AG09309 (cell line): ENCODE measurements at regions not wholly inside any gene's neighbourhood (a gene's known extent, or its start where the extent isn't known, plus 50 kb on each side); places are given as distances from the start of the nearest gene placed in this dataset.
A peak's percentile ranks its signal among the peaks of the same experiment; 100 is the strongest.

Source experiments
- DNase-seq: peaks from one replicate; pipeline ENCODE4 v3.0.0-alpha.2; 2010; ENCODE audit warnings: low read depth
- H3K4me3 ChIP-seq: 2 replicates; pipeline ENCODE4 v1.5.1; 2011; ENCODE audit warnings: mild to moderate bottlenecking, low read depth, low read length, moderate library complexity; ENCODE audit not compliant: control insufficient read depth
- CTCF ChIP-seq: IDR thresholded peaks from 2 replicates; pipeline ENCODE4 v1.5.1; 2011; ENCODE audit warnings: mild to moderate bottlenecking, low read depth, low read length, inconsistent platforms; ENCODE audit not compliant: insufficient read depth, control insufficient read depth; ENCODE audit errors: missing control alignments

- DNase-seq: no peak
- no peak overlapping the region for H3K4me3 ChIP-seq
- TF ChIP-seq CTCF: no peak
Measured at GRCh38 chr12:19971361-19972280, 396.7 kb upstream of the PDE3A start.

- DNase-seq: no peak
- H3K4me3 ChIP-seq: no peak overlapping the region
- no peak for TF ChIP-seq CTCF
Measured at GRCh38 chr12:19972325-19973288, 395.7 kb upstream of the PDE3A start.

GRCh38 chr12:19978193-19978592 lies 390.1 kb upstream of the PDE3A start:
- no peak for TF ChIP-seq CTCF
- H3K4me3 ChIP-seq: no peak overlapping the region
- peak; percentile 95 for DNase-seq

- DNase-seq: no peak
- no peak for TF ChIP-seq CTCF
Measured at GRCh38 chr12:19979584-19979983, 388.8 kb upstream of the PDE3A start.

GRCh38 chr12:19981944-19982343 lies 386.4 kb upstream of the PDE3A start:
- no peak for TF ChIP-seq CTCF
- H3K4me3 ChIP-seq: no peak overlapping the region
- no peak for DNase-seq

More at GRCh38 chr12:19979584-19979983, 388.8 kb upstream of the PDE3A start:
- no peak overlapping the region for H3K4me3 ChIP-seq

- no peak for DNase-seq
- no peak for TF ChIP-seq CTCF
- no peak overlapping the region for H3K4me3 ChIP-seq
Measured at GRCh38 chr12:19988001-19988400, 380.3 kb upstream of the PDE3A start.
